Endothelial cell of umbilical vein (primary cell): ENCODE measurements at regions not wholly inside any gene's neighbourhood (a gene's known extent, or its start where the extent isn't known, plus 50 kb on each side); places are given as distances from the start of the nearest gene placed in this dataset.
"Not testable (repeated sequence)": the region's sequence is repeated elsewhere in the genome, so short reads cannot be mapped to it uniquely, and the experiment has no call there.

ENCODE experiments used
- BruUV-seq: library from RNA; stranded (reverse); fragments of 400-500 nt; replicated peaks from 2 replicates; lab custom pipeline; 2021; lab: Mats Ljungman, UMichigan
- CTCF ChIA-PET: fragments of 300-600, 350-600 bp; sonication (Branson Sonifier 250); formaldehyde crosslinking; loops from one replicate; lab custom pipeline; 2021; ENCODE audit warnings: antibody characterized with exemption, inconsistent platforms; lab: Charles Lee
- POLR2A ChIA-PET: fragments of 300-600, 350-600 bp; sonication (Branson Sonifier 250); formaldehyde crosslinking; loops from one replicate; lab custom pipeline; 2021; ENCODE audit warnings: antibody characterized with exemption, inconsistent platforms; lab: Charles Lee
- DNase-seq: peaks from one replicate; pipeline ENCODE4 v3.0.0-alpha.2; 2011; ENCODE audit warnings: low read depth, low spot score
- FAIRE-seq: peaks from 2 replicates; lab custom pipeline; 2011; peaks lifted over from hg19 to GRCh38; lab: Jason Lieb, UNC
- H2AFZ ChIP-seq: 2 replicates; pipeline ENCODE4 v1.6.0; 2012; ENCODE audit warnings: low read depth, low read length, control low read depth, inconsistent platforms
- H3K27ac ChIP-seq: 2 replicates; pipeline ENCODE4 v1.5.1; 2011; ENCODE audit warnings: low read depth, mild to moderate bottlenecking, control low read depth, low read length, moderate library complexity; ENCODE audit not compliant: insufficient read depth
- H3K27me3 ChIP-seq, 2 experiments: 2 replicates each; pipeline versions ENCODE4 v1.6.0 to v1.6.1; 2011; ENCODE audit warnings: low read length in 2 of 2, mixed read lengths in 1 of 2; ENCODE audit not compliant: control insufficient read depth in 2 of 2, insufficient read depth in 2 of 2
- H3K36me3 ChIP-seq, 2 experiments: 2 replicates in 1 of 2; 3 replicates in 1 of 2; pipeline ENCODE4 v1.5.1; 2011; ENCODE audit warnings: low read length in 2 of 2, mild to moderate bottlenecking in 1 of 2, moderate library complexity in 1 of 2; ENCODE audit not compliant: control insufficient read depth in 2 of 2, insufficient read depth in 2 of 2; ENCODE audit errors: extremely low read depth in 1 of 2
- H3K4me1 ChIP-seq: 3 replicates; pipeline ENCODE4 v1.5.1; 2011; ENCODE audit warnings: mild to moderate bottlenecking, low read length; ENCODE audit not compliant: control insufficient read depth, insufficient read depth; ENCODE audit errors: extremely low read depth
- H3K4me2 ChIP-seq: 2 replicates; pipeline ENCODE4 v1.6.1; 2011; ENCODE audit warnings: low read length, control low read depth, mixed read lengths; ENCODE audit not compliant: insufficient read depth
- H3K4me3 ChIP-seq, 3 experiments: fragments of 200-600 bp in 1 of 3; sonication (generic), shearing (Covaris generic) in 1 of 3; replicated peaks in 1 of 3; 2 replicates each; pipeline ENCODE4 v1.5.1; 2011 to 2016; ENCODE audit warnings: control low read depth in 3 of 3, low read length in 3 of 3, mild to moderate bottlenecking in 2 of 3, inconsistent platforms in 1 of 3, low read depth in 1 of 3, moderate library complexity in 1 of 3; ENCODE audit not compliant: insufficient read depth in 1 of 3
- H3K79me2 ChIP-seq: 2 replicates; pipeline ENCODE4 v1.6.0; 2012; ENCODE audit warnings: low read length, inconsistent platforms; ENCODE audit not compliant: control insufficient read depth, insufficient read depth
- H3K9ac ChIP-seq: replicated peaks from 2 replicates; pipeline ENCODE3; 2011; ENCODE audit warnings: low read length, control low read depth; ENCODE audit not compliant: insufficient read depth; ENCODE audit errors: extremely low read depth
- H3K9me1 ChIP-seq: replicated peaks from 3 replicates; pipeline ENCODE4 v1.6.0; 2011; ENCODE audit warnings: mild to moderate bottlenecking, low read length; ENCODE audit not compliant: control insufficient read depth, insufficient read depth; ENCODE audit errors: extremely low read depth
- H3K9me3 ChIP-seq: replicated peaks from 2 replicates; pipeline ENCODE4 v1.5.1; 2012; ENCODE audit warnings: low read length, inconsistent platforms; ENCODE audit not compliant: control insufficient read depth, insufficient read depth
- H4K20me1 ChIP-seq: replicated peaks from 2 replicates; pipeline ENCODE3; 2011; ENCODE audit warnings: mild to moderate bottlenecking, low read length; ENCODE audit not compliant: control insufficient read depth, insufficient read depth; ENCODE audit errors: extremely low read depth
- EZH2 ChIP-seq: IDR thresholded peaks from 2 replicates; pipeline ENCODE4 v1.6.1; 2012; ENCODE audit warnings: borderline replicate concordance, low read depth, mild to moderate bottlenecking, moderate library complexity, low read length, inconsistent platforms; ENCODE audit not compliant: severe bottlenecking
- GATA2 ChIP-seq: IDR thresholded peaks from 2 replicates; pipeline ENCODE4 v1.7.0; 2011; ENCODE audit warnings: low read depth, mild to moderate bottlenecking, moderate library complexity, mixed read lengths, low read length; ENCODE audit not compliant: insufficient read length, insufficient read depth
- JUN ChIP-seq: IDR thresholded peaks from 2 replicates; pipeline ENCODE4 v1.6.1; 2011; ENCODE audit warnings: borderline replicate concordance, low read depth; ENCODE audit not compliant: insufficient read length, insufficient read depth
- MYC ChIP-seq: IDR thresholded peaks from one replicate; pipeline ENCODE4 v1.6.1; 2011; ENCODE audit warnings: mild to moderate bottlenecking, low read depth, low read length
- POLR2A ChIP-seq: IDR thresholded peaks from 2 replicates; pipeline ENCODE4 v1.6.1; 2012; ENCODE audit warnings: low read depth, mild to moderate bottlenecking, control low read depth, low read length
- POLR2AphosphoS5 ChIP-seq: IDR thresholded peaks from 2 replicates; pipeline ENCODE4 v1.6.1; 2012; ENCODE audit warnings: low read depth, mild to moderate bottlenecking, control low read depth, low read length, moderate library complexity; ENCODE audit not compliant: insufficient read depth
- dilution Hi-C: fragments of 300-500 bp; cut with MboI; formaldehyde crosslinking; loops from one replicate; pipeline ENCODE4 v1.15.0; 2019; ENCODE audit warnings: low sequenced_read_pairs; ENCODE audit not compliant: extremely low pct_ligation_motif_present
- intact Hi-C: fragments of 100-400 bp; cut with micrococcal nuclease; formaldehyde crosslinking; loops from one replicate; pipeline ENCODE4 v1.10.0; 2022
- TF ChIP-seq, protein P1 (sequence below), 2 donors: IDR thresholded peaks; 1 replicate in 1 of 2; 2 replicates in 1 of 2; pipeline ENCODE4 v1.5.1; 2011; ENCODE audit warnings: low read length in 2 of 2, mild to moderate bottlenecking in 2 of 2, moderate library complexity in 2 of 2, control low read depth in 1 of 2, inconsistent platforms in 1 of 2, low read depth in 1 of 2; ENCODE audit not compliant: insufficient read depth in 1 of 2; ENCODE audit errors: extremely low read depth in 1 of 2
- TF ChIP-seq, protein P2 (sequence below): IDR thresholded peaks from 2 replicates; pipeline ENCODE4 v1.6.1; 2011; ENCODE audit not compliant: insufficient read depth, insufficient read length

DNA sequence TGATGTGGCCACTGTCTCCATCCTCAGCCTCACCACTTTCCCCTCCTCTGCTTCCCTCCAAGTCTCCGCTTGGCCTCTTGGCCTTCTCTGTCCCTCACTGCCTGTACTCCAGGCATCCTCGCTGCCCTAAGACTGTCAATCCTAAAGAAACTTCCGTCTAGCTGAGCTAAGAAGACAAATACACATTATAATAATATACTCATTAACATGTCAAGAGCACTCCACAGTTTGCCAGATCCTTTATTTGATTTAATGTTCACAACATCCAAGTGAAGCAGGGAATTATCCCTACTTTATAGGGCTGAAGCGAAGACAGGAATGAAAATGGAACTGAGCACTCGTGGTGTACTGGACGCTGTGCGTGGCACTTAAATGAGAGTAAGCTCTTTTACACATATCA is 72.4 kb upstream of the SLC22A23 start:
- intact Hi-C loops, result no loop called here
- CTCF ChIA-PET, result interaction anchor here (0.8 kb wide), 1 partner anchor 9 kb away, joined by 3 read pairs; no protein-coding TSS in a partner anchor
- POLR2A ChIA-PET, result no interaction called here

DNA sequence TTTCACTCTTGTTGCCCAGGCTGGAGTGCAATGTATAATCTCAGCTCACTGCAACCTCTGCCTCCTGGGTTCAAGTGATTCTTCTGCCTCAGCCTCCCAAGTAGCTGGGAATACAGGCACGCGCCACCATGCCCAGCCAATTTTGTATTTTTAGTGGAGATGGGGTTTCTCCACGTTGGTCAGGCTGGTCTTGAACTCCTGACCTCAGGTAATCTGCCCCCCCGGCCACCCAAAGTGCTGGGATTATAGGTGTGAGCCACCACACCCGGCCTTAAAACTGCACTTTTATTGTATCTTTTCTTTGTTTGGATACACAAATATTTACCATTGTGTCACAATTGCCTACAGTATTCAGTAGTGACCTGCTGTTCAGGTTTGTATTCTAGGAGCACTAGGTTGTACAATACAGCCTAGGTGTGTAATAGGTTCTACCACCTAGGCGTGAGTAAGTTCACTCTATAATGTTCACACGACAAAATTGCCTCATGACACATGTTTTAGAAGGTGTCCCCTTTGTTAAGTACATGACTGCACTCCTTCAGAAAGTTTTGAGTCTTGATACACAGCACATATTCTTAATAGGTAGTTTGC is 71.3 kb upstream of the SLC22A23 start:
- H3K9me1 ChIP-seq, H3K36me3 ChIP-seq, H2AFZ ChIP-seq, H3K27ac ChIP-seq, H3K4me2 ChIP-seq, FAIRE-seq, dilution Hi-C loops, BruUV-seq, H3K4me3 ChIP-seq, intact Hi-C loops, CTCF ChIA-PET, H3K9ac ChIP-seq, POLR2A ChIA-PET, H3K4me1 ChIP-seq, H3K79me2 ChIP-seq, DNase-seq, H4K20me1 ChIP-seq, H3K9me3 ChIP-seq: not testable (repeated sequence)
- peaks cover 7 to 15% of the 10 kb centered on the region in 2 experiments for H3K27me3 ChIP-seq

More for the DNA sequence above, 72.4 kb upstream of the SLC22A23 start:
- Histone ChIP-seq H3K36me3 (no peaks in the 10 kb centered on the region), H3K27me3 (peaks cover 11 to 14% of the 10 kb centered on the region in 2 experiments), H3K4me1 (no peaks in the 10 kb centered on the region), H3K79me2 (no peaks in the 10 kb centered on the region), H2AFZ (no peak overlapping the region), H3K27ac (no peak overlapping the region), H4K20me1 (no peaks in the 10 kb centered on the region), H3K4me2 (no peak overlapping the region), H3K9ac (no peak overlapping the region), H3K9me3 (no peaks in the 10 kb centered on the region), H3K9me1 (no peaks in the 10 kb centered on the region), H3K4me3 (no peak overlapping the region)
- no peak for FAIRE-seq
- DNase-seq, result no peak
- TF ChIP-seq, protein P1, sequence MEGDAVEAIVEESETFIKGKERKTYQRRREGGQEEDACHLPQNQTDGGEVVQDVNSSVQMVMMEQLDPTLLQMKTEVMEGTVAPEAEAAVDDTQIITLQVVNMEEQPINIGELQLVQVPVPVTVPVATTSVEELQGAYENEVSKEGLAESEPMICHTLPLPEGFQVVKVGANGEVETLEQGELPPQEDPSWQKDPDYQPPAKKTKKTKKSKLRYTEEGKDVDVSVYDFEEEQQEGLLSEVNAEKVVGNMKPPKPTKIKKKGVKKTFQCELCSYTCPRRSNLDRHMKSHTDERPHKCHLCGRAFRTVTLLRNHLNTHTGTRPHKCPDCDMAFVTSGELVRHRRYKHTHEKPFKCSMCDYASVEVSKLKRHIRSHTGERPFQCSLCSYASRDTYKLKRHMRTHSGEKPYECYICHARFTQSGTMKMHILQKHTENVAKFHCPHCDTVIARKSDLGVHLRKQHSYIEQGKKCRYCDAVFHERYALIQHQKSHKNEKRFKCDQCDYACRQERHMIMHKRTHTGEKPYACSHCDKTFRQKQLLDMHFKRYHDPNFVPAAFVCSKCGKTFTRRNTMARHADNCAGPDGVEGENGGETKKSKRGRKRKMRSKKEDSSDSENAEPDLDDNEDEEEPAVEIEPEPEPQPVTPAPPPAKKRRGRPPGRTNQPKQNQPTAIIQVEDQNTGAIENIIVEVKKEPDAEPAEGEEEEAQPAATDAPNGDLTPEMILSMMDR (IDR thresholded peaks at IDR 0.05; ENCODE audit: extremely low read depth in 1 of 2, insufficient read depth in 1 of 2, low read depth in 1 of 2, low read length in 2 of 2), result no peak
- TF ChIP-seq POLR2A (no peak), GATA2 (no peak), JUN (no peak), MYC (no peak), EZH2 (no peak), POLR2AphosphoS5 (no peak)
- TF ChIP-seq, protein P2, sequence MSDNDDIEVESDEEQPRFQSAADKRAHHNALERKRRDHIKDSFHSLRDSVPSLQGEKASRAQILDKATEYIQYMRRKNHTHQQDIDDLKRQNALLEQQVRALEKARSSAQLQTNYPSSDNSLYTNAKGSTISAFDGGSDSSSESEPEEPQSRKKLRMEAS, result no peak
- BruUV-seq, result no TSS peak
- dilution Hi-C loops, result no loop called here
